GM18907 (cell line): ENCODE measurements at regions not wholly inside any gene's neighbourhood (a gene's known extent, or its start where the extent isn't known, plus 50 kb on each side); places are given as distances from the start of the nearest gene placed in this dataset.

Source experiments
- ATAC-seq: cut with Tn5 transposase; IDR thresholded peaks from one replicate; pipeline ENCODE4 v1.9.1; 2021; ENCODE audit warnings: mild to moderate bottlenecking, moderate library complexity; ENCODE audit not compliant: unreplicated experiment

GRCh38 chr1:38303843-38304242 lies 257.2 kb upstream of the POU3F1 start:
- no peak for ATAC-seq

DNA sequence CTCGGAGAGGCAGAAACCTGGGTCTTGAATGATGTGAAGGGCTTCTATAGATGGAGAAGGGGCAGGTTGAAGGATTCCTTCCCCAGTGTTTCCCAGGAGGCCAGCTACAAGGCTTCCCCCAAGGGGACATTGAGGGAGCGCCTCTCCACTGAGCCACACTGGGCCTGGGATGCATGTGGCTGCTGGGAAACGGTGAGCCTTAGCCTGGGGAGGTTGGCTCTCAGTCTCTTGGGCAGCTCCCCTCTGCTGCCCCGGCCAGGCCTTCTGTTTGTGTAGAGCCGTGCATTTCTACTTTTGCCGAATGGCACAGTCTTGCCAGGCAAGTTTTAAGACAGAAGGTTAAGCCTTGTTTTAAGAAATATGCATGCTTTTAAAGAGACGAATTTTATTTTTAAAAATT lies 254.4 kb upstream of the POU3F1 start:
- no peak for ATAC-seq

- ATAC-seq: no peak
Observed at GRCh38 chr1:38300616-38301015, 254.0 kb upstream of the POU3F1 start.

- ATAC-seq: no peak
Observed at GRCh38 chr1:38297842-38298241, 251.2 kb upstream of the POU3F1 start.

DNA sequence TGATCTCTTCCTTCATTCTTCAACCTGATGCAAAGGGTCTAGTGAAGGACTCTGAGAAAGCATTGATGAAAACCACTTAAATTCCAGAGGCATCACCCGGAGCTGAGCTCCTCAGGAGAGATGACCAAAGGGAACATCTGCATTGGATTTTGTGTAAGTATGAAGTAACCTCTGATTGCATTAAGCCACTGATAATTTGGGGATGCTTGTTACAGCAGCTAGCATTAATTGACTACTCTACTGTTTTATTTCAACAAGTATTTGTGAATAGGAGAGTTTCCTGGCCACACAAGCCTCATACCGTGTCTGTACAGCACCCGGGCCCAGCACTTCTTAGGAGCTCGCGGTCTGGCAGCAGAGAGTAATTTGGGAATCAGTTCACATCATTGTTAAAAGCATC lies 250.7 kb upstream of the POU3F1 start:
- no peak for ATAC-seq

DNA sequence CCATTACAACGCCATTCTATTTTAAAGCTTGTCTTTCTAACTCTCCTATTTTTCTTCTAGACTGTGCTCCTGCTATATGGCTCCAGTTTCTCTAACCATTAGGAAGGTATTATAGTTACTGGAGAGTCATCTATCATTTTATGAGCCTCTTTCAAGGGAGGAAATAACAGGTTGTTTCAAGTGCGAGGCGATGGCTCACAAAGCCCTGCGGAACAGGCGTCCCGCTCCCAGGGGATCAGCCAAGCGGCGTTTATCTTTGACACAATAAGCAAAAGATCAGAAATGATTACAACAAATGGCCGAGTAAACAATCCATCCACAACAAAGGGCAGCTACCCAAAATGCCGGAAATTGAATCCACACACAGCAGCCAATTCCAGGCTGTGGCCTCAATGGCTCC lies 249.5 kb upstream of the POU3F1 start:
- no peak for ATAC-seq

DNA sequence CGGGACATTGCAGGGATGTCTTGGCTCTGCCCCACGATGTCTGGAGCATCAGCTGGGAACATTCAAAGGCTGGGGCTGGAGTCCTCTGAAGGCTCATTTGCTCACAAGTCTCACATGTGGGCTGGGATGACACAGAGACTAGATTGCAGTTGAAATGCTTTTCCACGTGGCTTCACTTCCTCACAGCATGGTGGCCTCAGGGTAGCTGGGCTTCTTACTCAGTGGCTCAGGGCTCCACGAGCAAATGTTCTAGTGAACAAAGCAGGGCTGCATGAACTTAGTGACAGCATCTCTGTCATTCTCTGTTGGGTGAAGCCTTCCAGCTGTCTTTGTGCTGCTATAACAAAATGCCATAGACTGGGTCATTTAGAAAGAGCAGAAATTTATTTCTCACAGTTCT lies 247.0 kb upstream of the POU3F1 start:
- no peak for ATAC-seq

- no peak for ATAC-seq
Observed at GRCh38 chr1:38292969-38293368, 246.4 kb upstream of the POU3F1 start.

DNA sequence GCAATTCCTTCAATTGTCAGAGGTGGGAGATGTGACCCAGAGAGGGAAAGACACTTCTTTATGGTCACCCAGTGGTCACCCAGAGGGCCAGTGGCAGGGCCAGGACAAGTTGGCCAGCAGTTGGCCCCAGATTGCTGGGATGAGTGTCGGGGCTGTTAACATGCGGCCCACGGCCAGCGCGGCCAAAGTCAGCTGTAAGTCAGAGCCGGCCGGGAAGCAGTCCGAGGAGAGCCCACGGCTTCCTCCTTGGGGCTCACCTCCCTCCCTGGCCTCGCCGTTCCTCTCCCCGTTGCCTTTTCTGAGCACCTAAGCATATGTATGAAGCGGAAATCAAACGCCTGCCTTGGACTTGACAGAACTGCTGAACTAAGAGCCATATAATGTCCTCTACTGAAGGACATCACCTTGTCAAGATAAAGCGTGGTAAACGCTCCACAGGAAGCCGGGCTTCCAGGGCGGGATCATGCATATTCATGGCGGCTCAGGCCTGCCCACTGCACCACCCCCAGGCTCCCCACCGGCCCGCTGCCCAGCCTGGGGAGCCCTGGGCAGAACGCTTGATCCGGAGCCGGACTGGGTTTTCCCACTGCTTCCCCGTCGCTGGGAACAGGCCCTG lies 245.4 kb upstream of the POU3F1 start:
- ATAC-seq: no peak

GRCh38 chr1:38291336-38291735 lies 244.7 kb upstream of the POU3F1 start:
- ATAC-seq: no peak

GRCh38 chr1:38289034-38289433 lies 242.4 kb upstream of the POU3F1 start:
- no peak for ATAC-seq

DNA sequence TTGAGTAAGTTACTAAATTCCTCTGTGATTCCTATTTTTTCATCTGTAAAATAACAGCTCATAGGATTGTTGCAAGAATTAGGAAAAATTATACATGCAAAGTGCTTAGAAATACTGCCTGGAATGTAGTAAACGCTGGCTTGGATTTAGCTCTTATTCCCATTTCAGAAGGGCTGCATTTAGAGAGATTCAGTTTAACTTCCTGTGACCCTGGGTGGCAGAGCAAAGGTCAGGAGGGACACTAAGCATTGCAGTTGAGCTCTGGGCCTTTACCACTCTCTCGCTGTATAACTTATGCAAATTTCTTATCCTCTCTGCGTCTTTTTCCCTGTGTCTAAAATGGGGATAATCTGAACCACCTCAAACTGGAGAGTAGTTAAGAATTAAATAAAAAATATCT lies 241.0 kb upstream of the POU3F1 start:
- no peak for ATAC-seq

- ATAC-seq: no peak
Observed at GRCh38 chr1:38287036-38287435, 240.4 kb upstream of the POU3F1 start.

DNA sequence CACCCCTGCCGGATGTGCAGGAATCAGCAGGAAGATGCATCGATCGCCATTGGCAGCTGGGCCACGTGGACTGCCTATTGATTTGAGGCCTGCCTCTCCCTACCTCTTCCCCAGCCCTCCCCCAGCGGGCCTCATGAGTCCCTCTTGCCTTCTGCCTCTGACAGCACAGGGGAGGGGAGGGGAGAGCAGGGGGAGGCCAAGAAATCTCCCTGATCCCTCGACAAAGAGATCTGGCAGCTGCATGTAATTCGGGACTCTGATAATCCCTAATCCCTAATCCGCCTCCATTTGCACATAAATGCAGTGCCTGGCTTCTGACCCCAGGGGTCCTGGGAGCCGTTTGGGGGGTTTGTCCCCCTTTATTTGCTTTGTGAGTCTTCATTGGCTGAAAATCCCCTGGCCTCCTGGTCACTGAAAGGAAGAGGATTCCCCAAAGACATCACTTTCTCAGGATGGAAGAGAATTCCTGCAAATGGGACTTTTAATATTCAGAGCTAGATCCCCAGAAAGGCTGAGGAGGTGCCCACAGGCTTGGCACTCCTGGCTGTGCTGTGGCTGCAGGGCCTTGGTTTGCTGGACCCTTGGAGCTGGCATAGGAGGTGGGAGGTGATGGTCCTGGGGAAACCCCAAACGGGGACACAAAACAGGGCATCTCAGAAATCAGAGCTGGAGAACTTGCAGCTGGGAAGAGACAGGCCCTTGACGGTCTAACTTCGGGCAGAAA lies 239.4 kb upstream of the POU3F1 start:
- ATAC-seq: no peak

GRCh38 chr1:38284953-38285352 lies 238.4 kb upstream of the POU3F1 start:
- ATAC-seq: no peak

GRCh38 chr1:38283696-38284470 lies 237.3 kb upstream of the POU3F1 start:
- ATAC-seq: no peak

- ATAC-seq: no peak
Observed at GRCh38 chr1:38279148-38279547, 232.6 kb upstream of the POU3F1 start.

DNA sequence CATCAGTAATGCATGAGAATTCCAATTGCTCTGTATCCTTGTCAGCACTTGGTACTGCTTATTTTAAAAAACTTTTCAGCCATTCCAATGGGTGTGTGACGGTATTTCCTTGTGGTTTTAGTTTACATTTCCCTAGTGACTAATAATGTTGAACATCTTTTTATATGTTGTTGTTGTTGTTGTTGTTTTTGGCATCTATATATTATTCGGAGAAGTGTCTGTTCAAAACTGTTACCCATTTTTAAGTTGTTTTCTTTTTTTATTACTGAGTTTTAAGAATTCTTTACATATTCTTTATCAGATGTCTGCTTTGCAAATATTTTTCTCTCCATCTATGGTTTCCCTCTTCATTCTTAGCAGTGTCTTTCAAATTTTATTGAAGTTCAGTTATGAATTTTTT lies 231.1 kb upstream of the POU3F1 start:
- no peak for ATAC-seq

DNA sequence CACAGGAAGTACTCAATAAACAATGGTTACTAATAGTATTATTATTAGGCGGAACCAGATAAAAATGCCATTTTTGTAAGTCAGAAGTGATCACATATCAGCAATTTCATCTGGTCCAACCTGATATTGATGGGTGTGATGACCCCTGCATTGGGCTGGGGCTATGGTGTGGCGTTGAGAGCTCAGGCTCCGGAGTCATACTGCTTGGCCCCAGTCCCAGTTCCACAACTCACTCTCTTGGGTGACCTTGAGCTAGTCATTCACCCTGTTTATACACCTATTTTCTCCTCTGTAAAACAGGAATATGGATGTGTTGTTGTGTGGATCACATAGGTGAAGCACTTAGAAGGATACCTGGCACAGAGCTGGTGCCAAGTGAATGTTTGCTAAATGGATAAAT lies 229.4 kb upstream of the POU3F1 start:
- no peak for ATAC-seq

DNA sequence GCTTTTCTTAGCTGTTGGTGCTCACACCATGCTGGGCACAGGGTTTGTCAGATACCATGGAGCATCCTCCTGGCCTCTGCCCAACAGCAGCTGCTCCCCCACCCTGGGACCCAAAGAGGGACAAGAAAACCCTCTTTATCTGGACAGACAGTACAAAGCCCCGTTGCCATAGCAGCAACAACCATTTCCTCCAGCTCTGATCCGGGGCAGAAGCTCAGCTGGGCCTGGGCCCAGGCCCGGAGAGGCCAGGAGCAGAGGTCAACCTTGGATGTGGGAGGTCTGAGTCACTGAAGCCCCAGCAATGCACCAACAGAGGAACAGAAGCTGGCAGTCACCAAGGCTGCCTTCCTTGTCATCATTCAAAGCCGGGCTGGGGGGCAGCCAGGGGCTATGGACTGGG lies 228.4 kb upstream of the POU3F1 start:
- ATAC-seq: no peak

DNA sequence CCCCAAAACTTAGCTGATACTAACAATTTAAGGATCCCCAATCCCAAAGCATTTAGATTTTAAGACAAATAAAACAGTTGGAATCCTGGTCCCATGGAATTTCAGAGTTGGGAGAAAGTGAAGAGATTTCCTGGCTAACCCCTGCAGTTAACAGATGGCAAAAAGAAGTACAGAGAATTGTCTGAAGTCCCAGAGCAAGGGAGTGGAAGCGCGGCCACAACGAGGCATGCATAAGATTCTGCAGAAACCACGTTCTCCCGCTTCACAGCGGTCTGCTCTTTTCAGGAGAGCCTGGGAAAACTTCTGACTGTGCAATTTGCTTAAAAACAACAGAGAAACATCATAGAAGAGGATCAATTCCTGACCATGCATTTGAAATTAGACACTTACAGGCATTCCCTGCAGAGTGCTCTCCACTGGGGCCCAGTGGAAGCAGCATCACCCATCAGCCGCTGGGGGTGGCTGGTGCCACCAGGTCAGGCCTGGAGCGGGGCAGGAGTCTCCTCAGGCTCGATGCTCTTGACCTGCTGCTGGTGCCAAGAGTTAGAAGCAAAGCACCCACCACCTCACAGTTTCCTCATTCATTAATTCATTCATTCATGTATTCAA lies 226.7 kb upstream of the POU3F1 start:
- ATAC-seq: no peak

DNA sequence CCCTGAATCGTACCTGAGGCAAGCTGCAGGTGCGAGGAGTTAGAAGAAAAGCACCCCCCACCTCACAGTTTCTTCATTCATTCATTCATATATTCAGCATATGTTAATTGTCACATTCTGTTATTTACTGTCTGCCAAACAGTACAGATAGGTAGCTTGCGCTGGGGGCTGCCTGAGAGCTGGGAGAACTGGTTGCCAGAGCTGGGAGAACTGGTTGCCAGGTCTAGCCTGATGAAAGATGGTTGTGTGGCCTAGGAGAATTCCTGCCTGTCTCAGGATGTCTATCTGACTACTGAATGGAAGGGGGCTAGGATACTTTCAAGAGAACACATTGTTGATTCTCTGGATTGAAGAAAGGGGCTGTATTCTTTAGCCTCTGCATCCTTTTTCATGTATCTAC lies 225.9 kb upstream of the POU3F1 start:
- ATAC-seq: no peak
